Stimulated activated effector memory CD8-positive, alpha-beta T cell treated with anti-CD3 and anti-CD28 coated beads, Interleukin-12 subunit alpha, Interleukin-12 subunit beta, amount 100 ng/mL, for 72 hours (primary cell): ENCODE measurements at regions not wholly inside any gene's neighbourhood (a gene's known extent, or its start where the extent isn't known, plus 50 kb on each side); places are given as distances from the start of the nearest gene placed in this dataset.
"Not testable (repeated sequence)": the region's sequence is repeated elsewhere in the genome, so short reads cannot be mapped to it uniquely, and the experiment has no call there.

Source experiments
- ATAC-seq: fragments of 150-1000 bp; cut with Tn5 transposase; 2 replicates; pipeline ENCODE4 v1.10.0; 2021
- DNase-seq, 2 donors: peaks; one replicate each; pipeline ENCODE4 v3.0.0; 2021 to 2022; ENCODE audit warnings: low spot score in 2 of 2
- H3K27ac Mint-ChIP-seq: one replicate; pipeline ENCODE4 v1.8.0; 2022; ENCODE audit warnings: mild to moderate bottlenecking, mixed read lengths
- H3K36me3 Mint-ChIP-seq: one replicate; pipeline ENCODE4 v1.8.0; 2022; ENCODE audit warnings: mild to moderate bottlenecking, mixed read lengths
- H3K4me1 Mint-ChIP-seq: one replicate; pipeline ENCODE4 v1.8.0; 2022; ENCODE audit warnings: mixed read lengths
- H3K4me3 Mint-ChIP-seq: one replicate; pipeline ENCODE4 v1.8.0; 2022; ENCODE audit warnings: mild to moderate bottlenecking, mixed read lengths
- H3K9me3 Mint-ChIP-seq: one replicate; pipeline ENCODE4 v1.8.0; 2022; ENCODE audit warnings: mixed read lengths

DNA sequence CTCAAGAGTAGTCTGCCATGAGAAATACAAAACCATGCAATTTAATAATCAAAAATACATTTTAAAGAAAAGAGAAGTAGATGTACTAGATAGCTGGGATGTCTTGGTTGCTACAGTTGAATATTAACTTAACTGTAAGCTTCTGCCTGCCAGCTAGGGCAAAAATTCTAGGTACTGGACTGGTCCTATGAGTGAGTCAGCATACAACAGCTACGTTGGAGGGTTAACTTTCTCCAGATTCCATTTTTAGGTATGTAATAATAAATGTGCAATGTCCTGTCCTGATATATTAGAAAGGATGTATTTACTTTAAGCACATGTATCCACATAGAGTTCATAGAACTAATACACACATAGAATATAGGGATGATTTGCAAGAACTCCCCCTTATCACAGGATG lies 230.1 kb downstream of the CAAP1 start:
- H3K4me3 Mint-ChIP-seq, result no peak overlapping the region
- DNase-seq (no peak), ATAC-seq (no peak)
- no peaks in the 10 kb centered on the region for H3K36me3 Mint-ChIP-seq
- H3K9me3 Mint-ChIP-seq, result peaks cover 3% of the 10 kb centered on the region
- H3K4me1 Mint-ChIP-seq, result no peaks in the 10 kb centered on the region
- no peak overlapping the region for H3K27ac Mint-ChIP-seq

- peaks cover 3% of the 10 kb centered on the region for H3K9me3 Mint-ChIP-seq
- ATAC-seq, result no peak
- H3K36me3 Mint-ChIP-seq, result no peaks in the 10 kb centered on the region
- no peaks in the 10 kb centered on the region for H3K4me1 Mint-ChIP-seq
- H3K4me3 Mint-ChIP-seq, result no peak overlapping the region
- H3K27ac Mint-ChIP-seq, result no peak overlapping the region
- DNase-seq, result no peak
These were observed 234.1 kb downstream of the CAAP1 start for GRCh38 chr9:26658476-26658875.

GRCh38 chr9:26657958-26658357 lies 234.6 kb downstream of the CAAP1 start:
- H3K9me3 Mint-ChIP-seq, result peaks cover 3% of the 10 kb centered on the region
- H3K27ac Mint-ChIP-seq, result no peak overlapping the region
- ATAC-seq, result no peak
- DNase-seq, result no peak
- no peaks in the 10 kb centered on the region for H3K36me3 Mint-ChIP-seq
- H3K4me1 Mint-ChIP-seq, result no peaks in the 10 kb centered on the region
- H3K4me3 Mint-ChIP-seq, result no peak overlapping the region

GRCh38 chr9:26656003-26656870 lies 236.4 kb downstream of the CAAP1 start:
- ATAC-seq (no peak), DNase-seq (no peak)
- H3K4me3 Mint-ChIP-seq, result no peak overlapping the region
- no peak overlapping the region for H3K27ac Mint-ChIP-seq
- H3K36me3 Mint-ChIP-seq, result no peaks in the 10 kb centered on the region
- H3K9me3 Mint-ChIP-seq, result no peaks in the 10 kb centered on the region
- no peaks in the 10 kb centered on the region for H3K4me1 Mint-ChIP-seq

GRCh38 chr9:26655166-26655565 lies 237.4 kb downstream of the CAAP1 start:
- ATAC-seq, result no peak
- DNase-seq, result no peak
- H3K4me3 Mint-ChIP-seq, result no peak overlapping the region
- no peak overlapping the region for H3K27ac Mint-ChIP-seq
- no peaks in the 10 kb centered on the region for H3K36me3 Mint-ChIP-seq
- no peaks in the 10 kb centered on the region for H3K4me1 Mint-ChIP-seq
- H3K9me3 Mint-ChIP-seq, result no peaks in the 10 kb centered on the region

DNA sequence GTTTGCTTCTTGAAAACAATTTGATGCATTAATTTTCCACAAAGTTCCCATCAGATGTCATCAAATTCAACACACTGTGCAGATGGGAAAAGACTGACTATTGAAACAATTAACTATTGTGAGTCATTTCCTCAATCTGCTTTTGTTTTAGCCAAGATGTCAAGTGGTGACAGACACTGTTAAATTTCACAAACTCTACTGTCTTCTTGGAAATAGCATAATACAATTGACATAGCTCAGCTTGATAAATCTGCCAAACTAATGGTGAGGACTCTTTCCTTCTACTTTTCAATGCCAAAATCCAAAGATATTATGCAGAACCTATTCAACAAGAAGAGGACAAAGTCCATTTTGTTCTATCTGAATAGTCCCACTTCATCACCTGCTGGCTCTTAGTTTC lies 242.3 kb downstream of the CAAP1 start:
- no peak for DNase-seq

GRCh38 chr9:26643826-26644225 lies 248.8 kb downstream of the CAAP1 start:
- no peaks in the 10 kb centered on the region for H3K9me3 Mint-ChIP-seq
- no peak for ATAC-seq

More for the DNA sequence above, 242.3 kb downstream of the CAAP1 start:
- ATAC-seq, result no peak
- no peaks in the 10 kb centered on the region for H3K36me3 Mint-ChIP-seq
- H3K27ac Mint-ChIP-seq, result no peak overlapping the region
- no peaks in the 10 kb centered on the region for H3K4me1 Mint-ChIP-seq
- H3K9me3 Mint-ChIP-seq, result no peaks in the 10 kb centered on the region
- no peak overlapping the region for H3K4me3 Mint-ChIP-seq

GRCh38 chr9:26639761-26640160 lies 252.8 kb downstream of the CAAP1 start:
- no peaks in the 10 kb centered on the region for H3K36me3 Mint-ChIP-seq
- no peak overlapping the region for H3K27ac Mint-ChIP-seq
- no peak for DNase-seq
- no peak overlapping the region for H3K4me3 Mint-ChIP-seq
- no peaks in the 10 kb centered on the region for H3K4me1 Mint-ChIP-seq
- peaks cover 6% of the 10 kb centered on the region for H3K9me3 Mint-ChIP-seq
- no peak for ATAC-seq

More at GRCh38 chr9:26643826-26644225, 248.8 kb downstream of the CAAP1 start:
- no peaks in the 10 kb centered on the region for H3K4me1 Mint-ChIP-seq
- H3K36me3 Mint-ChIP-seq, result no peaks in the 10 kb centered on the region
- H3K4me3 Mint-ChIP-seq, result no peak overlapping the region
- H3K27ac Mint-ChIP-seq, result no peak overlapping the region
- no peak for DNase-seq

GRCh38 chr9:26637101-26637500 lies 255.5 kb downstream of the CAAP1 start:
- Mint-ChIP-seq H3K27ac (no peak overlapping the region), H3K4me3 (no peak overlapping the region), H3K9me3 (peaks cover 9% of the 10 kb centered on the region), H3K36me3 (no peaks in the 10 kb centered on the region), H3K4me1 (no peaks in the 10 kb centered on the region)
- ATAC-seq (no peak), DNase-seq (no peak)

GRCh38 chr9:26613851-26614350 lies 278.7 kb downstream of the CAAP1 start:
- H3K4me3 Mint-ChIP-seq, result not testable (repeated sequence)

DNA sequence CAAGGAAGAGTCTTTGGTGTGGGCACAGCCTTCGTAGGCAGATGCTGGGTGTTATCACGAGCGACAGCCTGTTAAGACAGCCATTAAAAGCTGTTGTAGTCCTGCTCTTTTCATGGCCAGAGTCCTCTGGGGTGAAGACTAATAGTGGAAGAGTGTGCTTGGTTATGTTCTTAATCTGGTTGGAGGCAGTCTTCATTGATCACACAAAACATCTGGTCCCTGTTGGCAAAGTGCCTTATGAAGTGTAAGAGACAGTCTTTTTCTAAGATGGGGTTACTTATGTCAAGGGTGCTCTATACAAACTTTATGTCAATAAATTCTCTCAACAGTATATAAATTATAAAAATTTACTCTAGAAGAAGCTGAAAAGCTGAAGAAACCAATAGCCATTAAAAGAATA lies 280.4 kb downstream of the CAAP1 start:
- Mint-ChIP-seq H3K36me3 (no peaks in the 10 kb centered on the region), H3K9me3 (peaks cover 15% of the 10 kb centered on the region), H3K27ac (no peak overlapping the region), H3K4me1 (no peaks in the 10 kb centered on the region), H3K4me3 (no peak overlapping the region)
- ATAC-seq (no peak), DNase-seq (no peak)

More at GRCh38 chr9:26613851-26614350, 278.7 kb downstream of the CAAP1 start:
- H3K27ac Mint-ChIP-seq, DNase-seq, H3K4me1 Mint-ChIP-seq, H3K36me3 Mint-ChIP-seq, ATAC-seq: not testable (repeated sequence)
- H3K9me3 Mint-ChIP-seq, result peaks cover 12% of the 10 kb centered on the region

DNA sequence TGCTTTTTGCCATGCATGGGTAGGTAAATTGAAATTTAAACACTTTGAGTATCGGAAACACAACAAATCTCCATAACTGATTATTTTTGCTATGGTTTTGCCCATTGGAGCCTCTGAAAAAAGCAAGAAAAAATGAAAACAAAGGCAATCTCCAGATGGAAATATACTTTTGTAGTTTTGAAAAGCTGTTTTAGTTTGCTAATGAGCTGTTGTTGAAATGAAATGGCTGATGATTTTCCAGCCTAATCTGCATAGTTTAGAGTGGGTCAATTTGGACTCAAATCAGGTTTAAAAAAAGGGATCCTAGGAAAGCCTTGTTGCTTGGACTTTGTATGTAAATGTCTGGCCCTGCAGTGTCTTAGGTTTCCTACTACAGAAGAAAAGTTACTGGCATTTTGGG lies 285.8 kb downstream of the CAAP1 start:
- Mint-ChIP-seq H3K27ac (no peak overlapping the region), H3K4me1 (no peaks in the 10 kb centered on the region), H3K9me3 (peaks cover 6% of the 10 kb centered on the region), H3K36me3 (no peaks in the 10 kb centered on the region), H3K4me3 (no peak overlapping the region)
- DNase-seq, result no peak
- ATAC-seq, result no peak

DNA sequence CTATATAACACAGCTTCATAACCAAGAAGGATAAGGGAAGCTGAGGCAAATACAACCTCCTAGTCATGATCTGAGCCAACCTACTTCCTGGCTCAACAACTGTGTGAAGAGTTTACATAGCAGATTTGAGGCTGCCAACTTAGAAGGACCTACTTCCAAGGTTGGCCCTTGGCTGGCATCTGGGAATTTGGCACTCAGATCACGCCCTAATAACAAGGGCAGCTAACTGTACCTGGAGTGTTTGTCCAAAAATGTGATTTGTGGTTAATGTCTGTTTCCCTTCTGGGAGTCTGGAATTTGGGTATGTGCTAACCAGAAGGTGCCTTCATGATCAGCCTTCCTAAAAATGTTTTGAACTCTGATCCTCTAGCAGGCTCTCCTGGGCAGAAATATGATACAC lies 287.2 kb downstream of the CAAP1 start:
- DNase-seq (no peak), ATAC-seq (no peak)
- Mint-ChIP-seq H3K4me1 (no peaks in the 10 kb centered on the region), H3K4me3 (no peak overlapping the region), H3K9me3 (peaks cover 8% of the 10 kb centered on the region), H3K36me3 (no peaks in the 10 kb centered on the region), H3K27ac (no peak overlapping the region)

DNA sequence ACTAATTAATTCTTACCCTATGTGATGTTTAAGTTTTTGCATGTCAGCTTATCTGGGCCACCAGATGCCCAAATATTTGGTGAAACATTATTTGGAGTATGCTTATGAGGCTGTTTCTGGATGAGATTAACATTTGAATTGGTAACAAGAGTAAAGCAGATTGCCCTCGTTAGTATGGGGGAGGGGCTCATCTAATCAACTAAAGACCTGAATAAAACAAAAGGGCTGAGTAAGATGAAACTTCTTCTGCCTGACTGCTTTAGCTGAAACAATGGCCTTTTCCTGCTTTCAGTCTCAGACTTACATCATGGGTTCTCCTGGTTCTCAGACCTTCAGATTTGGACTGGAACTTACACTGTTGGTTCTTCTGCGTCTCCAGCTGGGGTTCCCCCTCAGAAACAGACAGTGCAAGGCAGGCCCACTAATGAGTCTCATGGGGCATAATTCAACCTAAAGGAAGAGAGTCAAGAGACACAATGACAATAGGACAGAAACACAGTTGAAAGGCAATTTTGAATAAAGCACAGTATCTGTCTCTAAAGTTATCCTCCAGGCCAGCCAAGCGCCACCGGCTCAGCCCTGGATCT lies 288.4 kb downstream of the CAAP1 start:
- Mint-ChIP-seq H3K4me3 (no peak overlapping the region), H3K27ac (no peak overlapping the region), H3K36me3 (no peaks in the 10 kb centered on the region), H3K9me3 (peaks cover 6% of the 10 kb centered on the region), H3K4me1 (no peaks in the 10 kb centered on the region)
- ATAC-seq (no peak), DNase-seq (no peak)

DNA sequence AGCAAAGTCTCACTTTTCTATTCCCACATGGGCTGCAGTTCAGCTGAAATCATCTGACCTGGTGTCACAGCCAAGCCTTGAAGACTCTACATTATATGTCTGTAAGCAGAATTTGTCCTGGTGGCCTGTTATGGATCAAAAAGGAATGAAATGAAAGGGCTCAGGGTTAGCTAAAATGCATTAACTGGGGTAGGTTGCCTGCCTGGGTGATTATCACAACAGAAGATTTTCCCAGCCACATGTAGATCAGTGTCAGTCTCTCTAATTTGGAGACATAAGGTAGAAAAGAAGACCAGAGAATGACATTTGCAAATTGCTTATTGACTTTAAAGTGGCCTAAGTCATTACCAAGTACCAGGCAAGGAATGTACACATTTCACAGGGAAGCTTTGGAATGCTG lies 289.0 kb downstream of the CAAP1 start:
- ATAC-seq (no peak), DNase-seq (no peak)
- Mint-ChIP-seq H3K27ac (no peak overlapping the region), H3K4me3 (no peak overlapping the region), H3K9me3 (peaks cover 5% of the 10 kb centered on the region), H3K36me3 (no peaks in the 10 kb centered on the region), H3K4me1 (no peaks in the 10 kb centered on the region)

- Mint-ChIP-seq H3K27ac (no peak overlapping the region), H3K9me3 (peaks cover 16% of the 10 kb centered on the region), H3K36me3 (no peaks in the 10 kb centered on the region), H3K4me3 (no peak overlapping the region), H3K4me1 (no peaks in the 10 kb centered on the region)
- no peak for DNase-seq
- ATAC-seq, result no peak
These were observed 295.0 kb downstream of the CAAP1 start for GRCh38 chr9:26597542-26598149.
